ENCODE measurements at regions not wholly inside any gene's neighbourhood (a gene's known extent, or its start where the extent isn't known, plus 50 kb on each side); places are given as distances from the start of the nearest gene placed in this dataset.

GRCh38 chr9:13576101-13576500 lies 296.6 kb upstream of the MPDZ start:
- H3K4me2 ChIP-seq (ENCODE audit: low read length): no peak overlapping the region
- H3K79me2 ChIP-seq (ENCODE audit: control insufficient read depth, low read length): no peaks in the 10 kb centered on the region
- no peaks in the 10 kb centered on the region for H3F3A ChIP-seq (ENCODE audit: control insufficient read depth, insufficient read depth)
- no peak overlapping the region for H3K4me3 ChIP-seq (ENCODE audit: low read length)
- H3K4me1 ChIP-seq (ENCODE audit: control insufficient read depth, low read length): no peaks in the 10 kb centered on the region
- no peaks in the 10 kb centered on the region for H3K9me2 ChIP-seq (replicated peaks; ENCODE audit: control insufficient read depth, low read length)
- no peaks in the 10 kb centered on the region for H3K27me3 ChIP-seq (ENCODE audit: control insufficient read depth, low read length)
- H3K9me3 ChIP-seq (ENCODE audit: control insufficient read depth, insufficient read depth, low read length): no peaks in the 10 kb centered on the region
- no peak for TF ChIP-seq CTCF (IDR thresholded peaks at IDR 0.05; ENCODE audit: low read depth, low read length, poor library complexity, severe bottlenecking)
- TF ChIP-seq EZH2phosphoT487 (IDR thresholded peaks at IDR 0.05; ENCODE audit: borderline replicate concordance, low read length): no peak
- H4K20me1 ChIP-seq (ENCODE audit: control insufficient read depth, insufficient read depth, low read depth, low read length): no peaks in the 10 kb centered on the region
- H3K36me3 ChIP-seq (ENCODE audit: control insufficient read depth, low read length): no peaks in the 10 kb centered on the region
- no peak overlapping the region for H3K27ac ChIP-seq (ENCODE audit: low read depth, low read length)

- H3K4me2 ChIP-seq (ENCODE audit: low read length): no peak overlapping the region
- H4K20me1 ChIP-seq (ENCODE audit: control insufficient read depth, insufficient read depth, low read depth, low read length): no peaks in the 10 kb centered on the region
- H3K4me1 ChIP-seq (ENCODE audit: control insufficient read depth, low read length): no peaks in the 10 kb centered on the region
- H3K9me2 ChIP-seq (replicated peaks; ENCODE audit: control insufficient read depth, low read length): no peaks in the 10 kb centered on the region
- no peak overlapping the region for H3K27ac ChIP-seq (ENCODE audit: low read depth, low read length)
- H3F3A ChIP-seq (ENCODE audit: control insufficient read depth, insufficient read depth): no peaks in the 10 kb centered on the region
- H3K4me3 ChIP-seq (ENCODE audit: low read length): no peak overlapping the region
- H3K9me3 ChIP-seq (ENCODE audit: control insufficient read depth, insufficient read depth, low read length): no peaks in the 10 kb centered on the region
- H3K79me2 ChIP-seq (ENCODE audit: control insufficient read depth, low read length): no peaks in the 10 kb centered on the region
- no peaks in the 10 kb centered on the region for H3K27me3 ChIP-seq (ENCODE audit: control insufficient read depth, low read length)
- TF ChIP-seq CTCF (IDR thresholded peaks at IDR 0.05; ENCODE audit: low read depth, low read length, poor library complexity, severe bottlenecking) (no peak), EZH2phosphoT487 (IDR thresholded peaks at IDR 0.05; ENCODE audit: borderline replicate concordance, low read length) (no peak)
- no peaks in the 10 kb centered on the region for H3K36me3 ChIP-seq (ENCODE audit: control insufficient read depth, low read length)
Measured at GRCh38 chr9:13575558-13575957, 296.1 kb upstream of the MPDZ start.

GRCh38 chr9:13570068-13570974 lies 290.8 kb upstream of the MPDZ start:
- Histone ChIP-seq H3K4me1 (ENCODE audit: control insufficient read depth, low read length) (no peaks in the 10 kb centered on the region), H3K27me3 (ENCODE audit: control insufficient read depth, low read length) (no peaks in the 10 kb centered on the region), H3K27ac (ENCODE audit: low read depth, low read length) (no peak overlapping the region), H3K79me2 (ENCODE audit: control insufficient read depth, low read length) (no peaks in the 10 kb centered on the region), H3F3A (ENCODE audit: control insufficient read depth, insufficient read depth) (no peaks in the 10 kb centered on the region), H3K9me3 (ENCODE audit: control insufficient read depth, insufficient read depth, low read length) (no peaks in the 10 kb centered on the region), H3K9me2 (replicated peaks; ENCODE audit: control insufficient read depth, low read length) (no peaks in the 10 kb centered on the region), H4K20me1 (ENCODE audit: control insufficient read depth, insufficient read depth, low read depth, low read length) (no peaks in the 10 kb centered on the region), H3K4me3 (ENCODE audit: low read length) (no peak overlapping the region), H3K36me3 (ENCODE audit: control insufficient read depth, low read length) (no peaks in the 10 kb centered on the region), H3K4me2 (ENCODE audit: low read length) (no peak overlapping the region)
- TF ChIP-seq EZH2phosphoT487 (IDR thresholded peaks at IDR 0.05; ENCODE audit: borderline replicate concordance, low read length): no peak
- no peak for TF ChIP-seq CTCF (IDR thresholded peaks at IDR 0.05; ENCODE audit: low read depth, low read length, poor library complexity, severe bottlenecking)

All from DOHH2 (cell line).